HepG2 (cell line): ENCODE measurements at regions not wholly inside any gene's neighbourhood (a gene's known extent, or its start where the extent isn't known, plus 50 kb on each side); places are given as distances from the start of the nearest gene placed in this dataset.

Source experiments
- ATAC-seq: fragments of 200-7000 bp; cut with Tn5 transposase; 3 replicates; pipeline ENCODE4 v1.9.1; 2020; ENCODE audit warnings: mild to moderate bottlenecking, moderate library complexity
- BruUV-seq: library from RNA; stranded (reverse); fragments of 400-500 nt; replicated peaks from 2 replicates; lab custom pipeline; 2021; lab: Mats Ljungman, UMichigan
- CTCF ChIA-PET: fragments of 300-600 bp; formaldehyde crosslinking; extraction: SDS; loops from one replicate; lab custom pipeline; 2021; ENCODE audit warnings: low total read pairs, inconsistent platforms, low intra/inter-chr PET ratio; lab: Yijun Ruan, JAX
- POLR2A ChIA-PET: fragments of 350-600 bp; sonication (Branson Sonifier 250); formaldehyde crosslinking; loops from one replicate; lab custom pipeline; 2020; ENCODE audit warnings: antibody characterized with exemption, inconsistent platforms; lab: Yijun Ruan, JAX
- DNase-seq: peaks from one replicate; pipeline ENCODE4 v3.0.0-alpha.2; 2015; ENCODE audit warnings: low spot score
- FAIRE-seq: peaks from 3 replicates; lab custom pipeline; 2011; peaks lifted over from hg19 to GRCh38; lab: Jason Lieb, UNC
- H2AFZ ChIP-seq: one replicate; pipeline ENCODE4 v1.6.1; 2011; ENCODE audit warnings: low read length, inconsistent platforms
- H3K27ac ChIP-seq: fragments of 300-600 bp; 3 replicates; pipeline ENCODE4 v1.8.0; 2011; ENCODE audit warnings: mixed run types, mild to moderate bottlenecking, mixed read lengths, low read length, inconsistent platforms; ENCODE audit not compliant: insufficient read depth; ENCODE audit errors: extremely low read length
- H3K27me3 ChIP-seq, 2 experiments: fragments of 200-600 bp in 1 of 2; 2 replicates in 1 of 2; 3 replicates in 1 of 2; pipeline versions ENCODE4 v1.6.0 to v1.8.0; 2011; ENCODE audit warnings: low read length in 2 of 2, mild to moderate bottlenecking in 2 of 2, moderate library complexity in 2 of 2, inconsistent platforms in 1 of 2; ENCODE audit not compliant: insufficient read depth in 2 of 2, control insufficient read depth in 1 of 2
- H3K36me3 ChIP-seq, 2 experiments: fragments of 200-600 bp in 1 of 2; replicated peaks in 1 of 2; 2 replicates in 1 of 2; 3 replicates in 1 of 2; pipeline versions ENCODE4 v1.5.1 to v1.8.0; 2011; ENCODE audit warnings: low read length in 2 of 2, inconsistent platforms in 1 of 2; ENCODE audit not compliant: insufficient read depth in 2 of 2, control insufficient read depth in 1 of 2
- H3K4me1 ChIP-seq: 2 replicates; pipeline ENCODE4 v1.5.1; 2012; ENCODE audit warnings: low read length, inconsistent platforms; ENCODE audit not compliant: insufficient read depth
- H3K4me2 ChIP-seq: 2 replicates; pipeline ENCODE4 v1.6.0; 2011; ENCODE audit warnings: low read depth, low read length, inconsistent platforms
- H3K4me3 ChIP-seq, 3 experiments: fragments of 200-600 bp in 1 of 3; sonication (generic), shearing (Covaris generic) in 1 of 3; replicated peaks in 1 of 3; 2 replicates each; pipeline ENCODE4 v1.5.1; 2011 to 2016; ENCODE audit warnings: low read length in 3 of 3, inconsistent platforms in 2 of 3, low read depth in 2 of 3, mild to moderate bottlenecking in 2 of 3, control low read depth in 1 of 3, mixed read lengths in 1 of 3; ENCODE audit not compliant: insufficient read depth in 1 of 3
- H3K79me2 ChIP-seq: one replicate; pipeline ENCODE4 v1.6.1; 2011; ENCODE audit warnings: low read length, inconsistent platforms; ENCODE audit not compliant: insufficient read depth
- H3K9ac ChIP-seq: 2 replicates; pipeline ENCODE4 v1.6.0; 2011; ENCODE audit warnings: mild to moderate bottlenecking, low read depth, low read length, inconsistent platforms; ENCODE audit not compliant: insufficient read depth
- H3K9me3 ChIP-seq: 2 replicates; pipeline ENCODE4 v1.5.1; 2012; ENCODE audit warnings: mild to moderate bottlenecking, low read length
- H4K20me1 ChIP-seq: 2 replicates; pipeline ENCODE4 v1.6.0; 2011; ENCODE audit warnings: inconsistent platforms, mild to moderate bottlenecking, low read length, moderate library complexity; ENCODE audit not compliant: insufficient read depth
- EP300 ChIP-seq, 3 experiments: sonication (generic) in 1 of 3; formaldehyde crosslinking in 1 of 3; IDR thresholded peaks; 2 replicates each; pipeline versions ENCODE4 v1.5.1 to v1.6.1; 2011 to 2020; ENCODE audit warnings: low read depth in 2 of 3, low read length in 2 of 3, borderline replicate concordance in 1 of 3, improper control_type of control experiment in 1 of 3, mild to moderate bottlenecking in 1 of 3, missing genetic modification reagents in 1 of 3, moderate library complexity in 1 of 3
- GRHL1 ChIP-seq: sonication (generic); formaldehyde crosslinking; conservative IDR thresholded peaks from 2 replicates; pipeline ENCODE4 v1.8.0; 2022; ENCODE audit warnings: missing genetic modification reagents
- MBD4 ChIP-seq: IDR thresholded peaks from 2 replicates; pipeline ENCODE4 v1.6.1; 2012; ENCODE audit warnings: low read length, inconsistent platforms, borderline replicate concordance
- TCF7L2 ChIP-seq: IDR thresholded peaks from 2 replicates; pipeline ENCODE4 v1.6.1; 2011; ENCODE audit warnings: mild to moderate bottlenecking, low read depth, low read length, moderate library complexity
- ZFP90 ChIP-seq: sonication (generic); formaldehyde crosslinking; IDR thresholded peaks from 2 replicates; pipeline ENCODE4 v1.8.0; 2022; ENCODE audit warnings: missing genetic modification reagents, mild to moderate bottlenecking, inconsistent platforms, borderline replicate concordance
- ZNF281 ChIP-seq: sonication (generic); formaldehyde crosslinking; IDR thresholded peaks from 2 replicates; pipeline ENCODE4 v1.4.0; 2020; ENCODE audit warnings: missing genetic modification reagents, borderline replicate concordance
- ZNF800 ChIP-seq: sonication (generic); formaldehyde crosslinking; IDR thresholded peaks from 2 replicates; pipeline ENCODE4 v1.4.0; 2020; ENCODE audit warnings: missing genetic modification reagents
- ZNF878 ChIP-seq: sonication (generic); formaldehyde crosslinking; IDR thresholded peaks from 2 replicates; pipeline ENCODE4 v1.8.1; 2023; ENCODE audit warnings: mild to moderate bottlenecking, missing genetic modification reagents, moderate library complexity
- ZNF883 ChIP-seq: sonication (generic); formaldehyde crosslinking; IDR thresholded peaks from 2 replicates; pipeline ENCODE4 v1.5.1; 2020; ENCODE audit warnings: mild to moderate bottlenecking, missing genetic modification reagents; ENCODE audit errors: not compliant biosample characterization
- WGBS: methylation state at CpG from one replicate; pipeline ENCODE4 v1.1.6; 2017; ENCODE audit warnings: low lambda C conversion rate; 5-methylcytosine and 5-hydroxymethylcytosine counted together
- in situ Hi-C: cut with HindIII; loops from 2 replicates; pipeline ENCODE4 v1.10.0; 2017; ENCODE audit warnings: low pct_unique_long_range_greater_than_20kb; ENCODE audit not compliant: extremely low pct_ligation_motif_present
- intact Hi-C: fragments of 100-400 bp; cut with micrococcal nuclease; formaldehyde crosslinking; loops from one replicate; pipeline ENCODE4 v1.10.0; 2022; ENCODE audit not compliant: unreplicated experiment
- TF ChIP-seq, protein P1 (sequence below): sonication (generic); formaldehyde crosslinking; IDR thresholded peaks from 2 replicates; pipeline ENCODE4 v1.4.0; 2020; ENCODE audit warnings: mild to moderate bottlenecking, missing genetic modification reagents

DNA sequence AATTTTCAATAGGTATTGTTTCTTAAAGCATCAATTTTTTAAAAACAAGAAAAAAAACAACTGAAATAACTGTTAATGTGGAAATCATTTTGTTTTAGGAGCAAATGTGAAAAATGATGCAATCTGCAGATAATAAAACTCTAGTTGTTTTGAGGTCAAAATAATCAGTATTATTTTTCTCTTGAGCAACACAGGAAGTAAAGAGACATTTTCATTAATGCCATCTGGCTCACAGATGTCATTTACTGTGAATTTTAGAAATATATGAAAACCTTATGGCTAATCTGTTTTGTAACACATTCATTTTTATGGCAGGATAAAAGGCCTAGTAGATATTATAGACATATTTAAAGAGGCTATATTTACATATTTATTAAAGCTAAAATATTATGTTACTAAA lies 141.6 kb downstream of the PCDH18 start:
- no peak overlapping the region for H2AFZ ChIP-seq
- TF ChIP-seq ZNF281 (CRISPR knock-in tag), result no peak
- TF ChIP-seq MBD4, result no peak
- TF ChIP-seq ZFP90, result no peak
- H3K9ac ChIP-seq, result no peak overlapping the region
- BruUV-seq, result no TSS peak
- H3K27ac ChIP-seq, result no peak overlapping the region
- no peak for ATAC-seq
- H3K4me2 ChIP-seq, result no peak overlapping the region
- H3K27me3 ChIP-seq, result no peaks in the 10 kb centered on the region
- no peak overlapping the region for H3K4me3 ChIP-seq
- DNase-seq, result no peak
- ChIA-PET POLR2A (no interaction called here), CTCF (no interaction called here)
- FAIRE-seq, result no peak
- no peaks in the 10 kb centered on the region for H4K20me1 ChIP-seq
- in situ Hi-C loops, result no loop called here
- no peaks in the 10 kb centered on the region for H3K9me3 ChIP-seq
- H3K36me3 ChIP-seq, result no peaks in the 10 kb centered on the region
- H3K79me2 ChIP-seq, result no peaks in the 10 kb centered on the region
- no peaks in the 10 kb centered on the region for H3K4me1 ChIP-seq
- intact Hi-C loops, result no loop called here

DNA sequence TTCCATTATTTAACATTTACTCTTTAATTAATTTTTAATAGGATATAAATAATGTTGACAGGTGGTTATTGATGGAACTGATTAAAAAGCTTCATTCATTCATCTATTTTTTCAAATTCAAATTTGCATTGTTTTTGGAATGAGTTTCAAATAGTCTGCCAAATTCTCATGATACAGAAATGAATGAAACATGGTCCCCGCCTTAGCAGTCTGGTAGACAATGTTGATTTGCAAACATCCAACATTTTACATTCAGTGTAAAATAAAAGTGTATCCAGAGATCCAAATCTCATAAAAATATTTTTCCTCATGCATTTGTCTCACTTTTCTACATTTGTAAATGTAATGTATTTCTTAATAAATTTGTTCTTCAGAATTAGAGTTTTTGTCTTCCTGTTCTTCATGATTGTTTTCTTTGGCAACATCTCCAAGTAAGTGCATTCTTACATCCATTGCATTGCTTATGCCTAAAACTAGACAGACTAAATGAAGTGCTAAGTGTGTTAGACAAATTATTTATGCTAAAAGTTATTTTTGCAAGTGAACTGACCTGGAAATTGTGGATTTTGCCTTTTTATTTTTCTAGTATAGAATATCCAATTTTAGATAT lies 142.3 kb downstream of the PCDH18 start:
- Histone ChIP-seq H4K20me1 (no peaks in the 10 kb centered on the region), H3K9me3 (no peaks in the 10 kb centered on the region), H2AFZ (no peak overlapping the region), H3K27me3 (no peaks in the 10 kb centered on the region), H3K27ac (no peak overlapping the region), H3K36me3 (no peaks in the 10 kb centered on the region), H3K79me2 (no peaks in the 10 kb centered on the region), H3K9ac (no peak overlapping the region), H3K4me1 (no peaks in the 10 kb centered on the region), H3K4me2 (no peak overlapping the region), H3K4me3 (no peak overlapping the region)
- ChIA-PET POLR2A (no interaction called here), CTCF (no interaction called here)
- intact Hi-C loops, result no loop called here
- FAIRE-seq (no peak), DNase-seq (no peak), ATAC-seq (no peak)
- BruUV-seq, result no TSS peak
- 0% methylated on average over 1 of the region's 1 CpG for WGBS
- in situ Hi-C loops, result no loop called here
- TF ChIP-seq EP300 (IDR thresholded peaks at IDR 0.05; ENCODE audit: low read depth in 2 of 2, low read length in 2 of 2) (no peak), EP300 (CRISPR knock-in tag; IDR thresholded peaks at IDR 0.05; ENCODE audit: borderline replicate concordance) (no peak), ZNF800 (CRISPR knock-in tag) (no peak), TCF7L2 (no peak), ZNF883 (CRISPR knock-in tag) (no peak), ZNF878 (no peak), GRHL1 (no peak)
- TF ChIP-seq, protein P1, sequence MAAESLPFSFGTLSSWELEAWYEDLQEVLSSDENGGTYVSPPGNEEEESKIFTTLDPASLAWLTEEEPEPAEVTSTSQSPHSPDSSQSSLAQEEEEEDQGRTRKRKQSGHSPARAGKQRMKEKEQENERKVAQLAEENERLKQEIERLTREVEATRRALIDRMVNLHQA, result no peak
